GM21367 (cell line): ENCODE measurements at regions not wholly inside any gene's neighbourhood (a gene's known extent, or its start where the extent isn't known, plus 50 kb on each side); places are given as distances from the start of the nearest gene placed in this dataset.
"Not testable (repeated sequence)": the region's sequence is repeated elsewhere in the genome, so short reads cannot be mapped to it uniquely, and the experiment has no call there.

Experiments
- ATAC-seq: cut with Tn5 transposase; IDR thresholded peaks from one replicate; pipeline ENCODE4 v1.9.1; 2021; ENCODE audit not compliant: unreplicated experiment

DNA sequence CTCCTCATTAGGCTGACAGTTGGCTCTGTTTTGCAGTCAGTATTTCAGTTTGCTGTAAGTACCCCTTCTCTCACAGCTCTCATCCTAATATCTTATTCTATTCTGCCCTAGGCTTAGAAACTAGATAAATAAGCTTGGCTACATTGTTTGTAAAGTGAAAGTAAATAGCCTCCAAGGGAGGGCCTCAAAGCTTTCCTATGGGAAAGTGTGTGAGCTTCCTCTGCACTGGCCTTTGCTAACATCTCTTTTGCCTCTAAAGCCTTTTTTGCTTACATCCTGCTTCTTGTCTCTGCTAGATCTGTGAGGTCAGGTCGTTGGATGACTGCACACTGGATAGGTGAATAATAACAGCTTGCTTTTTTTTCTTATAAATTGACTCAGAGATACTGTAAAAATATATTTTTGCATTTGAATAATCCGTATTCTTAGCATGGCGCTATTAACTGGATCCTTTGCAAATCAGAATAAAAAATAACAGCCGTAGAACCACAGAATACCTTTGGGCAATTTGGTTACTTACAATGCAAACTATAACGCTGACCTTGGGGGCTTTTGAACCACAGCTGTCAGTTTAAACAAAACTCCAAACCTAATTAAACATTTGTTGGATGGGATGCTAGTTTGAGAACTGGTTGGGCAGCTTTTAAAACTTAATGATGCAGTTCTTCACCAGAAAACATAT, 55.1 kb downstream of the TTC6 start:
- ATAC-seq = no peak

DNA sequence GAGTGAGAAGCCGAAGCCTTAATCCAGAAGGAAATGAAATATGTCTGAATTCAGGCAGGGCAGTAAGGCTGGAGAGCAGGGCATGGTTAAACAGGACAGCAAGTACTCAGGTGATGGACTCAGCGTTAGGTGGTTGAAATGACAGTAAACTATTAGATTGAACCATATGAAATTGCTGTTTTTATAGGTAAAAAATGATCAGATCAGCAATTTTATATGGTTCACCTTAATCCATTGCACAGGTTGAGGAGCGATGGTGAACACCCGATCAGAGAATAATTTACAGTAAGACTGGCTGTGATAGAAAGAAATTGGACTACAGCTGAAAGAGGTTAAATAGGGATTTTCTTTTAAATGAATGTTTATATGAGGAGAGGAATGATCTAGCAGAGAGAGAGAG, 56.6 kb downstream of the TTC6 start:
- ATAC-seq = no peak

DNA sequence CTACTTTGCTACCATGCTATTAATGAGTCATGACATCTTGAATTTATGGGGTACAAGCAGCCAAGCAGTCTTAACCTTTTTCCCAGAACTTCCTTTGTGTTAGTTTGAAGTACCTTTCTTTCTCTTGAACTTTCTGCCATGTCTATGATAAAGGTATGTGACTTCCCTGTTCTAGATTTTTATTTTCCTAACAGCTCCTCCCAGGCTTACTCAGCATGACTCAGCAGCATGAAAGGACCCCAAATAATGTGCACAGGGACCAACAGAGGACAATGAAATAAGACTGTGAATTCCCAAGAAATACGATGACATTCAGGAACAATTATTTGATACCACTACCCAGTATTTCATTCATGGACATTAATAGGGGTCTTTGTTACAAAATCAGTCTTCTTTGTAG, 60.0 kb downstream of the TTC6 start:
- no peak for ATAC-seq

DNA sequence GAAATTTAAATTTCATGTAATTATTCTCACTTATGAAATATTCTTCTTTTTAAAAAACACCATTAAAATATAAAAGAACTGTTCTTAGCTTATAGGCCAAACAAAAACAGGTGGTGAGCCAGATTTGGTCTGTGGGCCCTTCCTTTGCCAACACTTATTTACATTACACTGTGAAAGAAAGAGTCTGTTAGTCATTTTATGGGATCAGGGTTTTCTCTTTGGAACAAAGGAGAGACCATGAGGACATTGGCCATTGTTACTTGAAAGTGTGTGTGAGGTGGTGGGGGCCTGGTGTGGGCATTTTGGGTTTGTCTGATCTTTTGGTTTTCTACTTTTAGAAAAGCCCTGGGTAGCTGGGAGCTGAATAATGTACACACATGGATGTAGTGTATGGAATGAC, 62.7 kb downstream of the TTC6 start:
- no peak for ATAC-seq

DNA sequence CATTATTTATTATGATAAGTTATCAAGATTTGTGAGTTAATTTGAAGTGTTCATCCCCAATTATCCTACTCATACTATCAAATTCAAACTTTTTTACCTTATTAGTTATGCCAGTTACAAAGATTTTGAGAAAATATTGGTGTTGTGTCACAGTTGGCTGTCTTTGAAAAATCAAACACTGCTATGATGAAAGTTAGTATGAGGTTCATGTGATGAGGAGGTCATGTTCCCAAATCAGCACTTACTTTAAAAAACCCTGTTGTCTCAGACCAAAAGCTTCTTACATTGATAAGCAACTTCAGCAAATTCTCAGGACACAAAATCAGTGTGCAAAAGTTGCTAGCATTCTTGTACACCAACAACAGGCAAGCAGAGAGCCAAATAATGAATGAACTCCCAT, 68.1 kb downstream of the TTC6 start:
- ATAC-seq = no peak

DNA sequence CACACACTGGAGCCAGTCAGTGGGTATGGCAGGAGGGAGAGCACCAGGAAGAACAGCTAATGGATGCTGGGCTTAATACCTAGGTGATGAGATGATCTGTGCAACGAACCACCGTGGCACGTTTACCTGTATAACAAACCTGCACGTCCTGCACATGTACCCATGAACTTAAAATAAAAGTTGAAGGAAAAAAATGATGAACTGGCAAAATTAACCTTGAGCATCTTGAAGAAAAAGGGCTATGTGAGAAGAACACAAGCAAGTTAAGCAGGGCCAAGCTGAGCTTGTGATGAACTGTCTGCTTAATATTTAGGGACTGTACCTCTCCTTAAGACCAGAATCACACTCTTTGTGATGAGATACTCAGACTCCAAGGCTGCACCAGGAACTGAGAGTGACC, 70.0 kb downstream of the TTC6 start:
- ATAC-seq = no peak

DNA sequence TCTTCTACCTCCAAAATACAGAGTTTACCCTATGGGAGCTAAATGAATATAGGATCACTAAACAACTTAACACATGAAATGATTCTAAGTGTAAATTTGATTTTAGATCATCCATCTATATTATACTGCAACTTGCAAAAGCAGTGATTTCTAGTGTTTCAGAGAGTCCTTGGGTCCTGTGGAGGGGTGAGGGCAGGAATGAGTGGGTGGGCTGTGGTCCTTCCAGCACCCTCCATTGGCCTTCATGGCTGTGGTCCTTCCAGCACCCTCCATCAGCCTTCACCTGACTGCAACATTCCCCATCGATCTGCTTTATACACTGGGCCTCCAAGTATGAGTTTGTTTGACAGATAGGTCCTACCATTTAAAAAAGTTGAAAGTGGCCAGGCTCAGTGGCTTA, 70.5 kb downstream of the TTC6 start:
- ATAC-seq = no peak

DNA sequence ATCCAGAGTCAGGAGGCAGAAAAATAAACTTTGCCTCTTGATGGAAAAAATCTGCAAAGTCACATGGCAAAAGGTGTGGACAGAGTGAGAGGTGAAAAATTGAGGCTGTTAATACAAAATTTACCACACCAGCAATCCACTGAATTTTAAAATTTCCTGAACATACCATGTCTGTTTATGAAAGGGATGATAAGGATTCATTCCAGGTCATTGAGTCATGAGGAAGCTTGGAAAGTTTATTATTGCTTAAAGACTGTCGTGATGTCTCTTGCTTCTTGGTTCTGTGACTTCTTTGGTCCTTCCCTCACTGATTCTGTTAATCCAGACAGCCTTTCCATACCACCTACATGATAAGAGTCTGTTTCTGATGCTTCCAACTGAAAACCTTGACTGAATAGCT, 73.2 kb downstream of the TTC6 start:
- no peak for ATAC-seq

DNA sequence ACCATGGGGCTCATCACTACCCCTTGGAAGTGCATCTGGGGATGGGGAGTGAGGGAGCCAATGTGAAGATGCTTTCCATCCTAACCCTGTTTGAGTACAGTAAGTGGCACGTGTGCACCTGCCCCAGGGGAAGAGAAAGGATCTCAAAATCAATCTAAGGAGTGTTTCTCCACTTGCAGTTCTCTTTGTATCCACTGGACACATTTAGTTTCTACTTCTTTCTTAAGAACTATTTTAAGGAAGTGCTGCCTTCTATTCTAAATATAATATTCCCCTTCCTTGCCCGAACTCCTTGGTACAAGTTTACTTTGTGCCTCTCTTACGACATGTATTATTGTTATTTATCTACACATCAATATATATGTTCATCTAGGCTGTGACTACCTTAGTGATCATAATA, 73.8 kb downstream of the TTC6 start:
- no peak for ATAC-seq

DNA sequence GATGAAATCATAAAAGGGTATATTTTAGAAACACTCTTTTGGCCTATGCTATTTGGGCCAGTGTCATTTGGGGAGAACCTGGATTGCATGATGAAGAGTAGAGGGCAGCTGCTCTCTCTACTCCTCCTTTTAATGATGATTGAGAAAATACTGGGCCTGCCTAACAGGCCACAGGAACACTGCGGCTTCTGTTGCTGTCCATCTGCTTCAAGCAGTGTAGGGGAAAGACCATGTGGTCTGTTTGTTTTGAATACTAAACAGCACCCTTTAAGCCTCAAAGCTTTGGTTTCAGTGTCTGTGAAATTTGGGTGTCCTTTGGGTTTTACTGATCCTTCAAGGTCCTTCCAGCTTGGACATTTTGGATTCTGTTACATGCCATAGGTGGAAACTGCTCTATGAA, 78.0 kb downstream of the TTC6 start:
- ATAC-seq = no peak

DNA sequence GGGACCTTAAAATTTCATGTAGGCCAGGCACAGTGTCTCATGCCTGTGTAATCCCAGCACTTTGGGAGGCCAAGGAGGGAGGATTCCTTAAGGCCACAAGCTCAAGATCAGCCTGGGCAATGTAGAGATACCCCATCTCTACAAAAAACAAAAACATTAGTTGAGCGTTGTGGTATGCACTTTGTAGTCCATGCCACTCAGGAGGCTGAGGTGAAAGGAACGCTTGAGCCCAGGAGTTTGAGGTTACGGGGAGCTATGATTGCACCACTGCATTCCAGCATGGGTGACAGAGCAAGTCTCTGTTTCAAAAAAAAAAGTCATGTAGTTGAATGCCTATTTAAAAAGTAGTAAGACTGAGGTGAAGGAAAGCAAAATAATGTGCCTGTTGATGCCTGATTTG, 83.5 kb downstream of the TTC6 start:
- ATAC-seq = no peak

DNA sequence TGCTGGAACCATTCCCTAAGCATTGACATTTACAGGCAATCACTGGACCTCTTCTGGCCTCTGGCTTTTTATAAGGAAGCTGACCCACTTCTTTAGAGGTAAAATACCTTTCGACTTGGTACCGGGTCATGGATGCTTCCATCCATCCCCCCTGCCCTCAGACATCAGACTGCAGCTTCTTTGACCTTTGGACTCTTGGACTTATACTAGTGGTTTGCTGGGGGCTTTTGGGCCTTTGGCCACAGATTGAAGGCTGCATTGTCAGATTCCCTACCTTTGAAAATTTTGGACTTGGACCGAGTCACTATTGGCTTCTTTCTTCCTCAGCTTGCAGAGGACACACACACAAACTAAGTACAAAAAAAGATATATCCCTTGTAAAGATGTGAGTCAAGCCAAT, 86.1 kb downstream of the TTC6 start:
- ATAC-seq = no peak

DNA sequence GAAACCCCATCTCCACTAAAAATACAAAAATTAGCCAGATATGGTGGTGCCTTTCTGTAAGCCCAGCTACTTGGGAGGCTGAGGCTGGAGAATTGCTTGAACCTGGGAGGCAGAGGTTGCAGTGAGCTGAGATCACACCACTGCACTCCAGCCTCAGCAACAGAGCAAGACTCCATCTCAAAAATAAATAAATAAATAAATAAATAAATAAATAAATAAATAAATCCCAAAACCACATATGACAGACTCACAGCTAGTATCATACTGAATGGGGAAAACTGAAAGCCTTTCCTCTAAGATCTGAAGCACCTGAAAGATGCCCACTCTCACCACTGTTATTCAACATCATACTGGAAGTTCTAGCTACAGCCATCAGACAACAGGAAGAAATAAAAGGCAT, 97.3 kb downstream of the TTC6 start:
- ATAC-seq = not testable (repeated sequence)

DNA sequence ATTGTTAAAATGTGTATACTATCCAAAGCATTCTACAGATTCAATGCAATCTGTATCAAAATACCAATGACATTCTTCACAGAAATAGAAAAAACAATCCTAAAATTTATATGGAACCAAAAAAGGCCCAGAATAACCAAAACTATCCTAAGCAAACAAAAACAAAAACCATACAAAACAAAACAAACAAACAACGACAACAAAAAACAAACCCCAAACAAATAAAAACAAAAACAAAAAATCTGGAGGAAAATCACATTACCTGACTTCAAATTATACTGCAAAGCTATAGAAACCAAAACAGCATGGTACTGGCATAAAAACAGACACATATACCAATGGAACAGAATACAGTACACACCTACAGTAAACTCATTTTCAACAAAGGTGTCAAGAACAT, 98.0 kb downstream of the TTC6 start:
- not testable (repeated sequence) for ATAC-seq

DNA sequence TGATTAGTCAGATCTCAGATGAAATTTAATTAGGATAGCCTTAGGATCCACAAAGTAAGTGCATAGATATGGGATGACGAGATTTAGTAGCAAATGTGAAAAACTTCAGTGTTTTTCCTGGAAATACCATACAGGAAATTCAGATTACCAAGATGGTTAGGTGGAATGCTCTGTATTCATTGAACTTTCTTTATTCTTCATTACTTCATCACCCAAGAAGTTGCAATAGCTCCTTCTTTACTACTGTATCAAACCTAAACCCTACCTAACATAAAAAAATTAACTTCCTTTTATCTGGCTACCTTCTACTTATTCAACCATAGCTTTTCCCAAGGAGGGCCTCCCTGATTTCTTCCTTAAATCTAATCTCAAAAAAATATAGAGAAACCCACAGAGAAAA, 100.4 kb downstream of the TTC6 start:
- no peak for ATAC-seq

DNA sequence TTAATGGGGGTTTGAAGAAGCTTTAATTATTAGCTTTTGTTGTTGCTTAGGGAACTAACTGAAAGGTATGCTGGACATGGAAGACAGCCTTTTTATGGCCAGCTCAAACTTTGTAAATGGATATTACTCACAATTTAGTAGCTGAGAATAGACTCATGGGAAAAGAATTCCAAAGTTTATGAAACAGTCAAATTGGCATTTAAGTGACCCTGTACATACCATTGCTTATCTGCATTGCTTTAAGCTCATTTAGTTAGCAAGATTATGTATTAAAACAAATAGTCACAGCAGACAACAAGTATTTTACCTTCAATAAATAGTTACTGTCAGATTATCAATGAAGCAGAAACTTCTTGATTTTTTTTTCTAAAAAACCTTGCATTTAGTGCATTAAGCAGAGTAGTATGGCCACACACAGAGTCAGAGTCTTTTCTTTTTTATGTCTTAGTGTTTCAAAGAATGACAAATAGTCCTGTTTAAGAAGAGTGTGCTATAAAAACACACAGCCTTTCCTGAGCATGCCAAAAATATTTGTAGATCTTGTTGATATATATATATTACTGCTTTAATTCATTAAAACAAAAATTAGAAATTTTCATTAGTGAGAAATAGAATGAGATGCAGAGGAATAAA, 102.2 kb downstream of the TTC6 start:
- ATAC-seq = no peak

DNA sequence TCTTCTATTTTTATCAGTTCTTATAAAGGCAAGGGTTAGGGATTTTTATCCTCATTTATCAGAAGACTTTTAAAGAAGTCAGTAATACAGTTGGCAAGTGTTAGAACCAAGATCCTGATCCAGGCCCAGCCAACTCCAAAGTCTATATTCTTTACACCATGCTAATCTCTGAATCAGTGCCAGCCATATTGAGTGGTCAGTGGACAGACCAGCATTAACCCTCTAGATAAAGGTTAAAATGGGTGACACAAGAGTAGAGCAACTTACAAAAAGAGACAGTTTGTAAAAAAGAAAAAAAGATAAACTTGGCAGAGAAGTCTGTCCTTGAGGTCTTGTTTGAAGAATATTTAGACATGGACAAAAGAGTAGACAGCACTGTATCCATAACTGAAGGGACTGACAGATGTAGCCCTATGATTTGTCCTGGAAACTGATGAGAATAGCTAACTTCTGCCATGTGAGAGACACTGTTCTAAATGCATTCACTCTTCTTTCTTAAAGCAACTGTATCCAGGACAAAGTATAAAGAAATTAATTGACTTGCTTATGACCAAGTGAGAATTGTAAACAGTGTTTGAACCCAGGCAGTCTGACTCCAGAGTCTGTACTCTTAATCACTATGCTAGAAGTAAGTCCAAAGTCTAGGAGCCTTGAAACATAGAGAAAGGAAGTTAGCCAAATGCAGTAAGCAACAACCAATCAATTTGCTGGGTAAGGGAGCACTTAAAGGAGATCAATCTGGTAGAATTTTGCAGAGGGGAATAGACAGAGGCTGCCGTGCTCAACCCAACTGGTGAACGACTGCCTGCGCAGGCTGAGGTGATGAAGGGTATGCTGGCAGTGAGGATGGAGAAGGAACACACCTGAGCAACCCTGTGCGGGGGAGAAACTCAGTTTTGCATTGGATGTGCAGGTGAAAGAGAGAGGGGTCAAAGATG, 103.7 kb downstream of the TTC6 start:
- ATAC-seq = no peak

DNA sequence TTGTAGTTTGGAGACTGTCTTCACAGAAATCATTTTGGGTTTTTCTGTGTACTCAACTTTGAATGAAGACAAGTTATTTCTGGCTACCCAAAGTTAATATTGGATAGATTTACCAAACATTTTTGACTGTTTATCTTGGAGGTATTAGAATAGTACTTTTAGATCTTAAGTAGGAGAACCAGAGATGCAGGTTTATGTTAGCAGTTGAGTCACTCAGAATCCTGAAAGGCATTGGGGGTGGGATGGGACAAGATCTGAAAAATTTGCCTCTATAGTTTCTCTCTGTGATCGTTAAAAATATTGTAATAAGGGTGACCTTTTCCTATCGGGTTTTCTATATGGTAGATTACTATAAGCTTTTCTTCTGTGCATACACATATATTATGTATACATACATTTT, 112.3 kb downstream of the TTC6 start:
- no peak for ATAC-seq

DNA sequence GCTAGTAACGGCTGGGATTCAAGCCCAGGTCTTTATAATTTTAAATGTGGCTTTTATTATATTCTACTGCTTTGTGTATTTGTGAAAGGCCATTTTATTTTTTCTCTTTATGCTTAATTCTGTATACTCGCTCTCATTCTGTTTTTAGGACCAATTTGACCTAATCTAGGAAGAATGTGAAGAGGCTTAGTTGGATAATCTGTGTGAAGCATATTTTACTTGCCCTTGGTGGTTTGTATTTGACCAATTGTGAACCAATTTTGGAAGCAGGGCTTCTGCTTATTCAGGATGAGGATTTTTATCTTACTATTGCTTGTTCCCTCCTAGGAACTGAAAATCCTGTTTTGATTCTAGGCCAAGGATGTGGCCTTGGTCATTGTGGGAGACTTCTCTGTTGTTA, 113.1 kb downstream of the TTC6 start:
- ATAC-seq = no peak

DNA sequence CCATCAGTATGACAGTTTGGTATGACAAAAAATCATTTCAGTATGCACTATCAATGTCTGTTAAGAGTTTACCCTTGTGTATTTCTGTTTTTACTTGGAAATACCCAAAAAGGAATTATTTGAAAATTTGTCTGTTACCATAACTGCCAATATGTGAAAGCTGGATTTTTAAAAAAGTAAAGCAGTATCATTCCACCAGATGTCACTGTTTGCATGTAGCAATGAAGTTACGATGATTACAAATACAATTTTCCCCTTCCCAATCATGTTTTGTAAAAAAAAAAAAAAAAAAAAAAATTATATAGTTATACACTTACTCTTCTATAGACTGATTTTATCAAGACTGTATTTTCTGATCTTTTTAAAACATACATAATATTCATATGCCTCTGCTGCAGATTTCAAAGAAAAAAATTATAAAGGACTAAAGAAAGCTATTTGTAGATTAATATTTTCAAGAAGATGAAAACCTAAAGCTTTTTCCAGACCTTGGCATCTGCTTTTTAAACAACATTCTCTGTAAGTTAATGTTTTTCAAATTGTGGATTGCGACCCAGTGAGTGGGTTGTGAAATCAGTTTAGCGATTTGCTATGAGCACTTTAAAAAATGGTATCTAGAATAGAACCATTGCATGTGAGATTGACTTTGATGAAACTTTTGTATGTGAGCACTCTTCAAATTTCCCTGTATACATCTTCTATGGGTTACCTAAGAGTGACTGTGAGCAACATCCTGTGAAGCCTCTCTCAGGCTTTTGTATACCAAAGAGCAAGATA, 114.2 kb downstream of the TTC6 start:
- ATAC-seq = no peak

DNA sequence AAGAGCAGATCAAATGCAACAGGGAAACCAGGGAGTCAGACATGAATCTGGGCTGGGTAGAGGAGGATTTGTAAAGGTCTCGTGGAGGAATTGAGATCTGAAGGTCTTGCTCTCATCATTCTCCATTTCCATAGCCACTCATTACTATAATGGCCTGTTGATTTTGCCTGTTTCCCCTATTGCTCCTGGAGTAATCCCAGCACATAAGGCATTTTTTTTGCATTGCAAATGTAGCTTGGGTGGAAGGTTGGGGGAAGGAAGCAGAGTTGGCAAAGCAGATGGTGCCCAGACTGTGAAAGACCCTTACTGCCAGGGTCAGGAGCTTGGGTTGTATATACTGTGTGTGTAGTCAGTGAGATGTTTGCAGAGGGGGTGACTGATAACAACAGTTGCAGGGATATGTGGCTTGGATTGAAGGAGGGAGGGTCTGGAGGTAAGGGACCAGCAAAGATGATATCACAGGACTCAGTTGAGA, 116.0 kb downstream of the TTC6 start:
- ATAC-seq = no peak
